GM19372 (cell line): ENCODE measurements at regions not wholly inside any gene's neighbourhood (a gene's known extent, or its start where the extent isn't known, plus 50 kb on each side); places are given as distances from the start of the nearest gene placed in this dataset.

Source experiments
- ATAC-seq: cut with Tn5 transposase; IDR thresholded peaks from one replicate; pipeline ENCODE4 v1.9.1; 2021; ENCODE audit warnings: mild to moderate bottlenecking, low read depth, moderate library complexity; ENCODE audit not compliant: unreplicated experiment

DNA sequence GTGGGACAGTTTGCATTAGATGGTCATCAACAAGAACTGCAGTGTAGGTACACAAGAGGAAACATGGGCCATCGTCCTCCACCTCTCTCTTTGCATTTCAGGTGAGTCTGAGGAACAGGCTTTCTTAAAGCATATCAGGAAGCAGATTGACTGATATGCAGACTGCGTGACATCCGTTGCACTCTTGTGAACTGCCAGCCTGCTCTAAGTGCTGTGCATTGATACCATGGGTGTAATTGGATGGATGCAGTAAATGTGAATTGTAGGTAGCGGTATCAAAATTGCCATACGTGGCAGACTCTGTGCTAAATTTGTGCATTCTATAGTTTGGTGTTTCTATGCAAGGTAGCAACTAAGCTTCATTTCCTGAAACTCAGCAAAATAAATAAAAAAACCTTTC lies 1008.3 kb downstream of the EFNB2 start:
- ATAC-seq = no peak

DNA sequence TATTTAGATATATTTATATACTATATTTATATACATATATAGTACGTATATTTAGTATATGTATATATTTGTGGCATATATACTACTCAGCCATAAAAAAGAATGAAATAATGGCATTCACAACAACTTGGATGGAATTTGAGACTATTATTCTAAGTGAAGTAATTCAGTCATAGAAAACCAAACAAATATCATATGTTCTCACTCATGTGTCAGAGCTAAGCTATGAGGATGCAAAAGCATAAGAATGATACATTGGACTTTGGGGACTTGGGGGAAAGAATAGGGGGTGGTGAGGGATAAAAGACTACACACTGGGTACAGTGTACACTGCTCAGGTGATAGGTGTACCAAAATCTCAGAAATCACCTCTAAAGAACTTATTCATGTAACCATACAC lies 1015.7 kb downstream of the EFNB2 start:
- ATAC-seq = no peak

DNA sequence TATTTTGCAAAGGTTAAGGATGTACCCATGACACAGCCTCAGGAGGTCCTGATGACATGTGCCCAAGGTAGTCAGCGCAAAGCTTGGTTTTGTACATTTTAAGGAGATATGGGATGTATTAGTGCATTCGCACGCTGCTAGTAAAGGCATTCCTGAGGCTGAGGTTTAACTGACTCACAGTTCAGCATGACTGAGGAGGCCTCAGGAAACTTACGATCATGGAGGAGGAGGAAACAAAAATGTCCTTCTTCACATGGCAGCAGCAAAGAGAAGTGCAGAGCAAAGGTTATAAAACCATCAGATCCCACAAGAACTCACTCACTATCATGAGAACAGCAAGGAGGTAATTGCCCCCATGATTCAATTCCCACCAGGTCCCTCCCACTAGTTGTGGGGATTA lies 1017.4 kb downstream of the EFNB2 start:
- no peak for ATAC-seq

DNA sequence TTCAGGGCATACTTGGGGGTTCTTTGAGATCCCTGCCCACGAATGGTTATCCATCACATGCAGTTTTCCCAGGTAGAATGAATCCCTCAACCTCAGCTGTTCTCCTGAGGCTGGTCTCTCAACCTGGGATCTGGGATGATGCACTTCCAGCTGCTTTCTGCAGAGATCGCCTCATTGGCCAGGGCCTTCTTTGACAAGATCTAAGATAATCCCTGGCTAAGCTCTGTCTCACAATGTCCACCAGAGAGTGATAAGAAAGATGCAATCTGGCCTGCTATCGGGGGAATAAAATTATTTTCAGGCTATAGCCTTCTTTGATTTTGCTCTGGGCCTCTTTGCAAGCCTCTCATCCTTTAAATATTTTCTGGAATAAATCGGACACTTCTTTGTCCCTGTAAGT lies 1021.1 kb downstream of the EFNB2 start:
- no peak for ATAC-seq

DNA sequence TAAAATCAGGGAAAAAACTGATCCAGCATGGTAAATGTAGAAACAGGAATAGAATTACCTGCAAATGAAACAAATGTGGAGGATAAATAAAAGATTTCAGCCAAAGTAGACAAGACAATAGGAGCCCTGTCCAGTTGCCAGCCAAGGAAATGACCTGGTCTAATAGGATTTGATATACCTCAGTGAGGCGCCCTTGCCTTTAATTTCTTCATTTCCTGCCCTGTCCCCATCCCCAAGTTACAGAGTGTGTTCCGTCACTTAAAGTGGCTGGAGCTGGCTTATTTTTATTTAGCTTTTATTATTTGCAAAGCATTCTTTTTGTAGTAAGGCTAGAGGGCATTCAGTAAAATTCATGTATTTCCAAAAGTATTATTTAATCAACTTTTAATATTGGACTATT lies 1022.0 kb downstream of the EFNB2 start:
- no peak for ATAC-seq

DNA sequence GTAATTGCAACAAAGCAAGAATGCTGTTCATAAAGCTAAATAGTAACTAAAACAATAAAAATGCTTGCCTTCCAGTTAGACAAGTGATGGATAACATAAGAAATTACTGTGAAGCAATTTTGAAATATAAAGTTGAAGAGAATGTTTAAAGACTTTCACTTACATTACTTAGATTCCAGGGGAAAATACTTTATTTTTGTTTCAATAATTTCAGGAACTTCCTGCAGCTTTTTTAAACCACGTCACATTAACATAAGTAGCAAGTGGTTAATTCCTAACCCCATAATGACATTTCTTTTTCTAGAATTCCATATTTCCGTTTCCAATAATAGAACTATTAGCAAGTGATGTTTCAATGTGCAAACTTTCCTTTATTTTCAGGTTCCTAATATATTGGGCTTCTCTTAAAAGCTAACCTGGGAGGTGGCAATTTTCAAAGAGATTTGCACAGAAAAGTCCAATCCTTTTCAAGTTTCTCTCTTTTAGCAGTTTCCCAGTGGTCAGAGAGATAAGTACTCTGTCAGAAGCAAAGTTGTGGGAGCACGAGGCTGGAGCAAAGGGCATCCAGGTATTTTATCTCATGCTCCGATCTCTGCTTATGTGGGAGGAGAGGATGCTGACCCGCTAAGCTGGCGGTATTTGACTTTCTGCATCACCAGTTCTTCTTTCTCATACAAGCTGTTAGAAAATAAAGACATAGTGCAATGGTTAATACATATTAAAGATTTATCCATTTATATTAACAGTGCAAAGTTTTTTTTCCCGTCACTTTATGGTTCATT lies 1025.3 kb downstream of the EFNB2 start:
- no peak for ATAC-seq

DNA sequence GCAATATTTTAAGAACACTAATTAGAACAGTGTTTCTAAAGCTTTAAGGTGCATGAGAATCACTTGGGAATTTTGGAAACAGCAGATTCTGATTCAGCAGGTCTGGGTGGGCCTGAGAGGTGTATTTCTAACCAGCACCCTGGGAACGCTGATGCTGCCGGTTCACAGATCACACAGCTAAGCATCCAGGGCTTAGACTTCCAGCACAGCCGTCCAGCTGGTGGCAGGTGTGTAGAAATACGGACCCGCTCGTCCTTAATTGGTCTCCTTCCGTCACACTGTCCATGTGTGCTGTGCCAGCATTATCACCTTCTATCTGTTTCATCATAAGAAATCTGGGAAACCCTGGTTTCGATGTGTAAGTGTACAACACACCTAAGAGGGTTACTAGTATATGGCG lies 1029.0 kb downstream of the EFNB2 start:
- no peak for ATAC-seq

DNA sequence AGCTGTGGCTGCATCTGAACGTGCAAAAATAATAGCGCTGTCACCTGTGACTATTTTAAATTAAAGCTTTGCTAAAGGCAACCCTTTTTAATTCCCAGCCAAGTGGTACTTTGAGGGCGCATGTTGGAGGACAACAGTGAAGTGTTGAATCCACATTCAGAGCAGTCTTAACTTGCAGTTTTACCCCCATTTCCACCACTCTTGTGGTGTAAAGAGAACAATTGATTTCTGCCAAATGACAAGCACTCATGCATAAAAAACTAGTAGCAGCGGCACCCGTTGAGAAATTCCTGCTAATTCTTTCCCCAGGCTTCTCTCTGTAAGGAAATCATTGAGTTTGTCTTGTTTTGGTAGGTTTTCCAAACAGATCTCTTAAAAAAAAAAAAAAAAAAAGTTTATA lies 1033.3 kb downstream of the EFNB2 start:
- ATAC-seq = no peak

DNA sequence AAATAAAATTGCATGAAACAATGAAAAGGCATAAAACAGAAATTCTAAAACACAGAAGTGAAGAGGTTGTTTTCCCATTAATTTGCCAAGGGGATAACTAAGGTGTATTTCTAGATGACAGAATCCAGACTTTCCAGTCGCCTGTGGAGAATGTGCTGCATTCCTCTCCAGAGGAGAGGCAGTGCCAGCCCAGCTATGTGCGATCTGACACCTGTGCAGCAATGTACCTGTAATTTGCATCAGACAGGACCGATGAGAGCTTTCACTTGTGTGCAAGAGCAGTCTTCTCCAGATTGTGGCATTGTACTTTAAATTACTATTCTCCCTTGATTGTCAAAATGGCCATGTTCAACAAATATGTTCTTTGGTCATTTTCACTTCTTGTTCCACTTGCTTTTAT lies 1037.9 kb downstream of the EFNB2 start:
- ATAC-seq = no peak

DNA sequence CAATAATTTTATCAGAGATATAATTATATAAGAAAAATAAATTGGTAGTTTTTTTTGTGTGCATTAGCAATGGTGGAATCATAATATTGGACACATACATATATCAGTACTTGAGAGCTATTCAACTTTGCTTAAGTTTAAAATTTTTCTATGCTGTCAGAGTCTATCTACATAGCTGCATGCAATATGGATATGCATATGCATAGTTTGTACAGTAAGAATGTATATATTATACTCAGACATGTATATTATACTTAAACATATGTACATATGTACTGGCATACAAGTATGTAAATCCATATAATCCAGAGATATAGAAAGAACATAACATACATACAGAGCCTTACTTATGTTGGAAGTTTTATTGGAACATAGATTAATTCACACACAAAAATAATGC lies 1043.2 kb downstream of the EFNB2 start:
- no peak for ATAC-seq

DNA sequence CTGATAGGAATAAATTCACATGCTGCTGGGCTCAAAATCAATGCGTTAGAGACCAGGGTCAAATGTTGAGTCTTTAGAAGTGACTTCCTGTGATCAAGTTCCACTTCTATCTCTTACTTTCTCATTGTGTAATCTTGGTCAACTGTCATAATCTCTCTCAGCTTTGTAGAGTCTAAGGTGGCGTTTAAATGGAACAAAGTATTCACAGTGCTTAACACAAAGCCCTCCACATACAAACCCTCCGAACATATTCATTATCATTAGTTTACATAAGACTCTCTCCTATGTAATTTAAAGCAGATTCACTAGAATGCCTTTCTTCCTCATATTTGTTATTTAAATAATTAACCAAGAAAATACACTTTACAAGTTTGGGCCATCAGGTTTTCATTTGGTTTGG lies 1044.1 kb downstream of the EFNB2 start:
- ATAC-seq = no peak

DNA sequence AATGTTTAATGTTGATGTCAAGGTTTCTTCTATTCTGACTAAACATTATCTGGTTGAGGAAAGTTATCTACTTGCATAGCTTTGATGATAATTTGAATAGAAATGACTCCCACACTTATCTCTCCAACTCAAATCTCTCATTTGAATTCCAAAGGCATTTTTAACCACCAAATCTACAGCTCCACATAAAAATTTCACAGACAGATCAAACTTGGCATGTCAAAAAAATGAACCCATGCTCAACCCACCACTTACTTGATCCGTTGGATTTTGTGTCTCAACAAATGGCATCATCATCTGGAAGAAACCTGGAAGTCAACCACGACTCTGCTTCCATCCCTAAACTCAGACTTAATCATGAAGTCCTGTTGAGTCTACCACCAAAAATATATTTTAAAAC lies 1050.4 kb downstream of the EFNB2 start:
- no peak for ATAC-seq

DNA sequence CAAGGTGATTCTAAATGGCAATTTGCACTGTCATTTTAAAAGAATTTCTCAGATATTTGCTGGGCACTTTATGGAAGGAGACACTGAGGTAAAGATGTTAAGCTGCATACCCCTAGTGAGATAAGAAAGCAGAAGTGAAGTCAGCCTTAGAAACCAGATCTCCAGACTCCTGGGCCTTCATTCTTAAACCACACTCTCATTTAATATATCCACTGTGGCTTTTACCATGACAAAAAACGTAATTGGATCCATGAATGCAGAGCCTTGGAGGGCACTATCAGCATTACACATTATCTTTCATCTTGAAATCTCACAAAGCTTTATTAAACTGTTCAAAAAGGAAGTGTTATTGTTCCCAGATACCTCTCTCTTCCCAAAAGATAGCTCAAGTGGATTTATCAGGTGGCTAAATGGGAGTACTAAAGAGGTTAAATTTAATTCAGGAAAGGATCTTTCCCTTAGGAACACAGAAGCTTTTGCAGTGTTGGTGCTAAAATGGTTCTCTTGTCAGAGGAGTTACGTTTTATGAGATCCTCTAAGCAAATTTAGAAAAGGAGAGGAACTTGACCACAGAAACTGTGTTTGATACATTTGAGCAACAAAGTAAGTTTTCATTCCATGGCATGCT lies 1060.4 kb downstream of the EFNB2 start:
- ATAC-seq = no peak

DNA sequence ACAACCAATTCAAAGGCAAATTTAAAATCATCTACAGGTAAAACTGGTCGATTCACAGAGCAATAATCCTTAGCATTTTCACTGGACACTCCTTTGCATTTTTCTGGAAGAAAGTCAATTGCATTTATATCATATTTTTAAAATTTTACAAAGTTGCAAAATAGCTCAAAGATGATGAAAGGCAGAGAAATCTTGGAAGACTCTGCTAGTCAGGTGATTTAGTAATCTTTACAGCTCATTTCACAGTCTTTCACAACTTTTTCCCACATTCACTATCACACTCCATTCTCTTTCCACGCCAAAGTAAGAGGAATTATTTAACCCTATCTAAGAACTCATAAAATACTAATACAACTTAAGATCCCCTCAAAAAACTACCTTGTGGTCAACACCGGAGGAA lies 1063.8 kb downstream of the EFNB2 start:
- no peak for ATAC-seq

DNA sequence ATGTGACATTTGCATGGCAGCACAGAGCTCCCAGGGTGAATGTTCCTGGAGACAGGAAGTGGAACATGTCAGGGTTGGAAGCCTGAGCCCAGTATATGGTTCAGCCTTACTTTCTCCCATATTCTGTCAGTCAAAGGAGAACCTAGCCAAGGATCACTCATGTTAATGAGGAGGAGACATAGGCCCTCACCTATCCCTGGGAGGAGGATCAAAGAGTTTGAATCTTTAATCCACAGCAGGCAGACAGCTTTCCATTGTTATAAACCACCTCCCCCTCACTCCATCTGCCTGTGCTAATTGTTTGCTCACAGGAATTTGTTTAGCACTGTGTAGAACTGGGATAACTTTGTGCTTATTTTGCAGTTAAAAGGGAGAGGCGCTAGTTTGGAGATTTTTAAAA lies 1069.1 kb downstream of the EFNB2 start:
- no peak for ATAC-seq

DNA sequence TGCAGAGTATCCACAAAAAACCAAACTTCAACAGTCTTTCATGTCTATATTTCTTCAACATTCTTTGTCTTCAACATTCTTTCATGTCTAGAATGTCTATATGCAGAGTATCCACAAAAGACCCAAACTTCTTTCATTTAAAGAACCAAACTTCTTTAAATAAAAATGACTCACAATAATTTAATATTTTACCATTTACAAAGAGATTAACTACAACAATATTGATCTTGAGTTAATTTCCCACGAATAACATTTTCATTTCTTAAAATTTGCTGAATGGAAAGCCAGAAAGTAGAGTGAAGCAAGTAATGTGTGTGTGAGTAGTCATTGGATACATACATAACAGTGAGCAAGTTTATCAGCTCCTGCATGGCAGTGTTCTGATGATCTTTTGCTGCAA lies 1069.7 kb downstream of the EFNB2 start, which contains the start of gene DAOA:
DAOA (plus strand) TSS at position 301 of the 400 bp plus-strand sequence.
- ATAC-seq = no peak

DNA sequence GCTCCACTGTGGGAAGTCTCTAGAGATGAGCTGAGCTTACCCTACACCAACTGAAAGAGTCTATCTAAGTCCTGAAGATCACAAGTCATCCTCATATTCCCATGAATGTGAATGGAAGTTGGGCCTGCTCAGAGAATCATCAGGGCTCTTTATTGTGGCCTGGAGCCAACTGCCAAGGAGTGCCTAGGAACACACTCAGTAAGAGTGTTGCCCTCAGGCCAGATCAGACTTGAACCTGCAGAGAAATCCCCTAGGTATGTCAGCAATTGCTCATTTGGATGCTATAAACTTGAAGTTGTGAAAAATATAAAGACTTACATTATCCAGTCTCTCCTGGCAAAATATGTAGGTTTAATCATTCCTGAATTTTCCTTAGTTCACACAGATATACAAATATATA lies 1070.2 kb downstream of the EFNB2 start:
- no peak for ATAC-seq

DNA sequence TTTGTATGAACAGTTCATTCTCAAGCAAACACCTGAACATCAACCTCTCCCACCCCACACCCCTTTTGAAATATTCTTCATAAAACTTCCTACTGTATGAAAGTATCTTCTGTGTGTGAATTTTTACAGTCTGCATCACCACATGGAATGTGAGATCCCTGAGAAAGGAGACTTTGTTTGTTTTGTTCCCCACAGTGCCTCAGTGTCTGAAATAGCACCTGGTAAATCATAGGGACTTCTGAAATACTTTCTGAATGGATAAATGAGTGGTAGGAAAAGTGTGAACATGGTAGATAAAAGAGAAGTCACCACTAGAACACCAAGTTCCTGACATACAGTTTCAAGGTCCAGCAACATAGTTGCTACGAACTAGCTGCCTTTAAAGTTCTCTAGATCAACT lies 1071.2 kb downstream of the EFNB2 start:
- ATAC-seq = no peak

DNA sequence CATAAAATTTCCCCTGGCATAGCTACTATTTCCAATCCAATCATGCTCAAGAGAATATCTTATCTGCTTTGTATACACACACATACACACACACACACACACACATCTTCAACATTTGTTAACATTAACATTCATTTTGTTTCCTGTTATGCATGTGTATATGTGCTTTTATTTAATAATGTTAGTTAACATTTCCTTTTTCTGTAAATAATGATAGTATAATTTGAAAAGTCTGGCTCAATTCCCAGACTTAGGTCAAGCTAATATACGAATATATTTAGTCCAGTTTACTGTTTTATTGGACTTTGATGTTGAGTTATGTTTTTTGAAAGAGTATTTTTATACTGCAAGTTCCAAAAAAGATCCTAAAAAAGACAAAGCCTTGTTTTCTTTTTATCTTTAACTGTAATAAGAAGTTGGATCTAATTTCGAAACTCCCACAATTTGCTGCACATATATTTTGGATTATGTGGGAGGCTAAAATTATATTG lies 1072.4 kb downstream of the EFNB2 start:
- no peak for ATAC-seq

DNA sequence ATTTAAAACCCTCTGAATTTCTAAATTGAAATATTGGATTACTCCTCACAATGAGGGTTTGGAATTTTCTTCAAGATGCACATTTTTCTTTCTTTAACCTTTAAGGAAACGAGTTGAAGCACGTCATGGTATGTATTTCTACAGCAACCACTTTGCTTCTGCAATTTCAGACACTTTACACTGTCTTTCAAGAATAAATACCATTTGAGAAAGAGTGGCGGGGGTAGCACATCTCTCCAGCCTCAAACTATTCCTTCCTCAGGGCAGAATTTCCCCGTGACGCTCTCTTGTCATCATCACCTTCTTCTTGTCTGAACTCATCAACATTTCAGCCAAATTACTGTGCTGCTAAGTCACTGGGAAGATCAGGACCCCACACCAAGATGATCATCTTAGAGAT lies 1073.4 kb downstream of the EFNB2 start:
- no peak for ATAC-seq

DNA sequence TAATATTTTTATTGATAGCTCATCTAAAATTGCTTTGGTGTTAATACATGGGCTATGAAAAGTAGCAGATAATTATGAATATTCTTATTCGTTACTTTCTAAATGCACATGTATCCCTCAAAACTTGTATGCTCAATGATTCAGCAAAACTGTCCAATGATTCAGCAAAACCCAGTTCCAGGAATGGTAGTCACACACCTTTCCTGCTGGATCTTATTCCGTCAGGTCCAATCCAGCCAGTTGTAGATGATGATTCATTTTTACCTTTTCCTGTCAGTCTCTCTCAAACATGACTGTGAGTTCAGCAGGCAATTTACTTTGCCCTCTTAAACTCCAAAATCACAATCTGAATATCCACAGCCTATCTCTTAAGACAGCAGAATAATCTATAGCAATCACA lies 1082.6 kb downstream of the EFNB2 start:
- no peak for ATAC-seq

DNA sequence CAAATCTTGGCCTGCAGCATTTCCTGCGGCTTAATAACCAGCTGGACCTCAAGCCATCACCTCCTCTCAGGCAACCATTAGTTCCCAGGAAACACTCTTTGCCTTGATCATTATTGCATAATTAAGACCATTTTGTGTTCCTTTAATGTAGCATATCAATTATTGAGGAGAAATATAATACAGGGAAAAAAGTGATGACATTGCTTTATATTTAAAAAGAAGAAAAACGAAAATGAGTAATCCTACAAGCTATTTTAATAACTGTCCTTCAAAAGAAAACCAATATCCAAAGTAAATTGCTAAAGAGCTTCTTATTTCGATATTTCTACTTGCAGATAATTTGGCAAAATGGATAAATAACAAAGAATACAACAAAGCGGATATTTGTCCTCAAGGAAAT lies 1084.7 kb downstream of the EFNB2 start:
- ATAC-seq = no peak
